PC-9 (cell line): ENCODE measurements at regions not wholly inside any gene's neighbourhood (a gene's known extent, or its start where the extent isn't known, plus 50 kb on each side); places are given as distances from the start of the nearest gene placed in this dataset.
"Not testable (repeated sequence)": the region's sequence is repeated elsewhere in the genome, so short reads cannot be mapped to it uniquely, and the experiment has no call there.

Experiments used
- BruUV-seq: library from RNA; stranded (reverse); fragments of 400-500 nt; replicated peaks from 2 replicates; lab custom pipeline; 2021; lab: Mats Ljungman, UMichigan
- CTCF ChIA-PET: fragments of 300-600 bp; sonication (Branson Sonifier 250); formaldehyde crosslinking; loops from one replicate; lab custom pipeline; 2022; ENCODE audit warnings: antibody characterized with exemption; lab: Charles Lee
- POLR2A ChIA-PET: fragments of 300-600 bp; sonication (Branson Sonifier 250); formaldehyde crosslinking; loops from one replicate; lab custom pipeline; 2022; ENCODE audit warnings: antibody characterized with exemption; ENCODE audit not compliant: unreplicated experiment; lab: Charles Lee
- DNase-seq, 2 experiments: peaks; one replicate each; pipeline versions ENCODE4 v3.0.0 to v3.0.0-alpha.2; 2015 to 2022; ENCODE audit warnings: mixed read lengths in 1 of 2
- H2AFZ ChIP-seq: fragments of 200-600 bp; sonication (generic); 2 replicates; pipeline ENCODE4 v1.8.1; 2017; ENCODE audit warnings: antibody characterized with exemption
- H3F3A ChIP-seq: fragments of 200-600 bp; sonication (generic); 2 replicates; pipeline ENCODE4 v1.8.1; 2017; ENCODE audit warnings: antibody characterized with exemption, mild to moderate bottlenecking, low read depth; ENCODE audit not compliant: insufficient read depth
- H3K27ac ChIP-seq: fragments of 200-600 bp; sonication (generic); 2 replicates; pipeline ENCODE4 v1.6.1; 2016; ENCODE audit warnings: mixed run types
- H3K27me3 ChIP-seq: fragments of 200-600 bp; sonication (generic); 2 replicates; pipeline ENCODE4 v1.6.1; 2016; ENCODE audit warnings: low read depth, mixed run types; ENCODE audit not compliant: insufficient read depth
- H3K36me3 ChIP-seq: fragments of 200-600 bp; sonication (generic); 2 replicates; pipeline ENCODE4 v1.6.1; 2016; ENCODE audit warnings: low read depth, mixed run types
- H3K4me1 ChIP-seq: fragments of 200-600 bp; sonication (generic); replicated peaks from 2 replicates; pipeline ENCODE4 v1.6.1; 2016; ENCODE audit warnings: mixed run types; ENCODE audit not compliant: insufficient read depth
- H3K4me2 ChIP-seq: fragments of 200-600 bp; sonication (generic); 2 replicates; pipeline ENCODE4 v1.6.1; 2017; ENCODE audit warnings: mixed run types
- H3K4me3 ChIP-seq: fragments of 200-600 bp; sonication (generic); 2 replicates; pipeline ENCODE4 v1.6.1; 2016; ENCODE audit warnings: mixed run types
- H3K79me2 ChIP-seq: fragments of 200-600 bp; sonication (generic); 2 replicates; pipeline ENCODE4 v1.6.1; 2017; ENCODE audit warnings: low read depth, mixed run types
- H3K9me2 ChIP-seq: fragments of 200-600 bp; sonication (generic); 2 replicates; pipeline ENCODE4 v1.8.1; 2017; ENCODE audit warnings: mild to moderate bottlenecking; ENCODE audit not compliant: insufficient read depth
- H3K9me3 ChIP-seq: fragments of 200-600 bp; sonication (generic); 2 replicates; pipeline ENCODE4 v1.8.1; 2016; ENCODE audit warnings: low read depth; ENCODE audit not compliant: insufficient read depth
- H4K20me1 ChIP-seq: fragments of 200-600 bp; sonication (generic); 2 replicates; pipeline ENCODE4 v1.8.1; 2017; ENCODE audit not compliant: insufficient read depth
- CTCF ChIP-seq: fragments of 200-600 bp; sonication (generic); conservative IDR thresholded peaks from 2 replicates; pipeline ENCODE4 v1.6.1; 2017; ENCODE audit warnings: mixed run types, antibody characterized with exemption, mild to moderate bottlenecking, moderate library complexity
- EZH2 ChIP-seq: fragments of 200-600 bp; sonication (generic); IDR thresholded peaks from 2 replicates; pipeline ENCODE4 v1.8.0; 2017; ENCODE audit warnings: antibody characterized with exemption, low read depth
- intact Hi-C: fragments of 100-400 bp; cut with micrococcal nuclease; formaldehyde crosslinking; loops from one replicate; pipeline ENCODE4 v1.10.0; 2022; ENCODE audit not compliant: unreplicated experiment

GRCh38 chr2:163970058-163970813 is 234.4 kb upstream of the FIGN start:
- Histone ChIP-seq H3K9me3 (no peaks in the 10 kb centered on the region), H4K20me1 (no peaks in the 10 kb centered on the region), H3K36me3 (no peaks in the 10 kb centered on the region), H2AFZ (no peak overlapping the region), H3K9me2 (no peaks in the 10 kb centered on the region), H3K4me1 (no peaks in the 10 kb centered on the region), H3K27ac (no peak overlapping the region), H3K4me3 (no peak overlapping the region), H3F3A (no peaks in the 10 kb centered on the region), H3K4me2 (no peak overlapping the region), H3K79me2 (no peaks in the 10 kb centered on the region), H3K27me3 (no peaks in the 10 kb centered on the region)
- no peak for DNase-seq
- intact Hi-C loops, result no loop called here
- no peak for TF ChIP-seq CTCF
- TF ChIP-seq EZH2, result no peak
- BruUV-seq, result no TSS peak
- POLR2A ChIA-PET, result no interaction called here
- CTCF ChIA-PET, result no interaction called here

GRCh38 chr2:163964278-163964677 is 228.5 kb upstream of the FIGN start:
- H2AFZ ChIP-seq, H3K4me3 ChIP-seq, H3K4me2 ChIP-seq, H3K9me2 ChIP-seq, CTCF ChIA-PET, H3K4me1 ChIP-seq, H3F3A ChIP-seq, H3K27me3 ChIP-seq, BruUV-seq, H4K20me1 ChIP-seq, intact Hi-C loops, H3K9me3 ChIP-seq, POLR2A ChIA-PET, H3K27ac ChIP-seq, DNase-seq, H3K79me2 ChIP-seq, H3K36me3 ChIP-seq: not testable (repeated sequence)

GRCh38 chr2:163953390-163953907 is 217.6 kb upstream of the FIGN start:
- intact Hi-C loops, result no loop called here
- POLR2A ChIA-PET, result no interaction called here
- no peaks in the 10 kb centered on the region for H4K20me1 ChIP-seq

More at GRCh38 chr2:163953390-163953907, 217.6 kb upstream of the FIGN start:
- BruUV-seq, result no TSS peak
- Histone ChIP-seq H3F3A (no peaks in the 10 kb centered on the region), H3K4me1 (no peaks in the 10 kb centered on the region), H3K9me2 (no peaks in the 10 kb centered on the region), H2AFZ (no peak overlapping the region), H3K4me3 (no peak overlapping the region), H3K79me2 (no peaks in the 10 kb centered on the region), H3K36me3 (no peaks in the 10 kb centered on the region), H3K27ac (no peak overlapping the region), H3K4me2 (no peak overlapping the region), H3K27me3 (no peaks in the 10 kb centered on the region), H3K9me3 (no peaks in the 10 kb centered on the region)
- no peak for DNase-seq
- CTCF ChIA-PET, result no interaction called here
- TF ChIP-seq EZH2 (no peak), CTCF (no peak)
